ENCODE measurements at regions not wholly inside any gene's neighbourhood (a gene's known extent, or its start where the extent isn't known, plus 50 kb on each side); places are given as distances from the start of the nearest gene placed in this dataset.

DNA sequence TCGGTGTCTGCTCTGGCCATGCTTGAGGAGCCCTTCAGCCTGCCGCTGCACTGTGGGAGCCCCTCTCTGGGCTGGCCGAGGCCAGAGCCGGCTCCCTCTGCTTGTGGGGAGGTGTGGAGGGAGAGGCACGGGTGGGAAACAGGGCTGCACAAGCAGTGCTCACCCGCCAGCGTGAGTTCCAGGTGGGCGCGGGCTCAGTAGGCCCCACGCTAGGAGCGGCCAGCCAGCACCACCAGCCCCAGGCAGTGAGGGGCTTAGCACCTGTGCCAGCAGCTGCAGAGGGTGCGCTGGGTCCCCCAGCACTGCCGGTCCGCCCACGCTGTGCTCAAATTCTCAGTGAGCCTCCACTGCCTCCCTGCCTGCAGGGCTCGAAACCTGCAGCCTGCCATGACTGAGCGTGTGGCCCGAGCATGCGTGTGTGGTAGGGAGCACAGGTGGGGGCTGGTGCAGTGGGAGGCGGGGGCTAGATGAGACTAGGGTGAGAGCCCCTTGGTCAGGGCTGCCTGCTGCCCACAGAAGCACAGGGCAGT, 223.0 kb downstream of the ZNF248 start:
- TF ChIP-seq, protein P1, sequence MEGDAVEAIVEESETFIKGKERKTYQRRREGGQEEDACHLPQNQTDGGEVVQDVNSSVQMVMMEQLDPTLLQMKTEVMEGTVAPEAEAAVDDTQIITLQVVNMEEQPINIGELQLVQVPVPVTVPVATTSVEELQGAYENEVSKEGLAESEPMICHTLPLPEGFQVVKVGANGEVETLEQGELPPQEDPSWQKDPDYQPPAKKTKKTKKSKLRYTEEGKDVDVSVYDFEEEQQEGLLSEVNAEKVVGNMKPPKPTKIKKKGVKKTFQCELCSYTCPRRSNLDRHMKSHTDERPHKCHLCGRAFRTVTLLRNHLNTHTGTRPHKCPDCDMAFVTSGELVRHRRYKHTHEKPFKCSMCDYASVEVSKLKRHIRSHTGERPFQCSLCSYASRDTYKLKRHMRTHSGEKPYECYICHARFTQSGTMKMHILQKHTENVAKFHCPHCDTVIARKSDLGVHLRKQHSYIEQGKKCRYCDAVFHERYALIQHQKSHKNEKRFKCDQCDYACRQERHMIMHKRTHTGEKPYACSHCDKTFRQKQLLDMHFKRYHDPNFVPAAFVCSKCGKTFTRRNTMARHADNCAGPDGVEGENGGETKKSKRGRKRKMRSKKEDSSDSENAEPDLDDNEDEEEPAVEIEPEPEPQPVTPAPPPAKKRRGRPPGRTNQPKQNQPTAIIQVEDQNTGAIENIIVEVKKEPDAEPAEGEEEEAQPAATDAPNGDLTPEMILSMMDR (conservative IDR thresholded peaks at IDR 0.05 in 1 of 2, IDR thresholded peaks at IDR 0.05 in 1 of 2; ENCODE audit: extremely low read depth in 1 of 2, insufficient read depth in 1 of 2, low read depth in 1 of 2, low read length in 2 of 2): no peak
- TF ChIP-seq EZH2 (IDR thresholded peaks at IDR 0.05; ENCODE audit: borderline replicate concordance, low read length): no peak
